A673 (cell line): ENCODE measurements at regions not wholly inside any gene's neighbourhood (a gene's known extent, or its start where the extent isn't known, plus 50 kb on each side); places are given as distances from the start of the nearest gene placed in this dataset.

Experiments used
- CTCF ChIP-seq: fragments of 300-800, 200-600 bp; sonication (generic); conservative IDR thresholded peaks from 2 replicates; pipeline ENCODE4 v1.5.1; 2017; ENCODE audit warnings: low read depth, mild to moderate bottlenecking, antibody characterized with exemption, low read length, moderate library complexity, mixed read lengths
- EZH2 ChIP-seq: fragments of 200-600 bp; sonication (generic); IDR thresholded peaks from 2 replicates; pipeline ENCODE4 v1.6.1; 2017; ENCODE audit warnings: borderline replicate concordance, low read depth, mild to moderate bottlenecking, mixed read lengths, antibody characterized with exemption, low read length; ENCODE audit not compliant: poor library complexity, severe bottlenecking

- no peak for TF ChIP-seq CTCF
- TF ChIP-seq EZH2: no peak
Observed at GRCh38 chr18:65601775-65602174, 149.0 kb upstream of the CDH7 start.
